Mammary epithelial cell (primary cell): ENCODE measurements at regions not wholly inside any gene's neighbourhood (a gene's known extent, or its start where the extent isn't known, plus 50 kb on each side); places are given as distances from the start of the nearest gene placed in this dataset.

Source experiments
- CTCF ChIP-seq, 2 donors: IDR thresholded peaks in 1 of 2; conservative IDR thresholded peaks in 1 of 2; 2 replicates each; pipeline ENCODE4 v1.5.1; 2011 to 2012; ENCODE audit warnings: inconsistent platforms in 2 of 2, low read length in 2 of 2, mild to moderate bottlenecking in 2 of 2, control low read depth in 1 of 2, low read depth in 1 of 2; ENCODE audit not compliant: insufficient read depth in 1 of 2; ENCODE audit errors: extremely low read depth in 1 of 2
- EZH2 ChIP-seq: IDR thresholded peaks from 2 replicates; pipeline ENCODE4 v1.6.1; 2012; ENCODE audit warnings: low read length, inconsistent platforms, borderline replicate concordance

- TF ChIP-seq EZH2 (no peak), CTCF (conservative IDR thresholded peaks at IDR 0.05 in 1 of 2, IDR thresholded peaks at IDR 0.05 in 1 of 2; ENCODE audit: extremely low read depth in 1 of 2, insufficient read depth in 1 of 2, low read depth in 1 of 2, low read length in 2 of 2) (no peak)
Observed at GRCh38 chr7:115136796-115137443, 215.0 kb downstream of the MDFIC start.
